Effector CD4-positive, alpha-beta T cell (primary cell): ENCODE measurements at regions not wholly inside any gene's neighbourhood (a gene's known extent, or its start where the extent isn't known, plus 50 kb on each side); places are given as distances from the start of the nearest gene placed in this dataset.

Experiments
- DNase-seq: peaks from one replicate; pipeline ENCODE4 v3.0.0-alpha.2; 2020

DNA sequence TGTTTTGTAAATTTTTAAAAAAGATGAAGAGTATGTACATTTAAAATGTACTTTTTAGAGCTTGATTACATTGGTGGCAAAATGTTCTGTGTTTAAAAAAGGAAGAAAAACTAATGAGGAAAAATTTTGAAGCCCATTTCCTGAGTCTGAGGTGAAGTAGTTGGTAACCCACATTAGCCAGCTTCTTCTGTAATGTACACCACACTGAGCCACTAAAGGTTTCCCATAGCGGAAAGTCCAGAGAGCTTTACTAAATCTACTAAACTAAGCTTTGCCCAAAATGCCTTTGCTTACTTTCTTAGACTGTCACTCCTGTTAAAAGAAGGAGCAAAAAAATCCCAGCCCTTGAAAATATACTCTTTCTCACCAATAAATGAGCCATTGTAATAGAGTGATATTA, 804.8 kb upstream of the ZEB2 start:
- no peak for DNase-seq

DNA sequence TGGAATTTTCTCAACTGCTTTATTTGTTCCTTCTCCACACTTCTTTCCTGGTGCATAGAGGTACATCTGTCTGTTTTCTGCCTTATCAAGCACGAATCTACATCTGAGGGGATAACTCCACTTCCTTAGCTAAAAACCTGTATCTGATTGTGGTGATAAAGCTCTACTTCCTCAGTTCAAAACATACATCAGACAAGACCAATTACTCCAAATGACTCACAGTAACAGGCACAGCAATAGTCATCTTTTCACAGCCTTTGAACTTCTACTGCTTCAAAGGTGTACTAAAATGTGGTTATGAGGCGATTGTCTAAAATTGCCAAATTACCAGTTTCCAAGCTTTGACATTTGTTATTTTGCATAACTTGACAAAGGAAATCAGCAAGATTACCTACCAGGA, 803.6 kb upstream of the ZEB2 start:
- no peak for DNase-seq

DNA sequence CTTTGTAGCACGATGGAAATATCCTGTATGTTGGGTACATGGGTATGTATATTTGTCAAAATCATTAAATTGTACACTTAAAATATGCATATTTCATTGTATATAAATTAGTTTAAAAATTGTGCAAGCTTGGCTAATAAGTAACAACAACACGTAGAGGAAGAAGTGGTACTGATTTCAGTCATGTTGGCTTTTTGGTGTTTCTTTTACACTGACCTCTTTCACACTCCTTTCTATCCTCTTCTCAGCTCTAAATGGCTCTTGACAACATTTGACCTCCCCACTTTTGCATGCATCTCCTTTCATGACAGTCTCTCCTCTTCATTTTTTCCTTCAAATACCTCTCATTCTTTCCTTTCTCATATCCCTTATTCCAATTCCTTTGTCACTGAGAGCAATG, 801.4 kb upstream of the ZEB2 start:
- DNase-seq, result no peak

DNA sequence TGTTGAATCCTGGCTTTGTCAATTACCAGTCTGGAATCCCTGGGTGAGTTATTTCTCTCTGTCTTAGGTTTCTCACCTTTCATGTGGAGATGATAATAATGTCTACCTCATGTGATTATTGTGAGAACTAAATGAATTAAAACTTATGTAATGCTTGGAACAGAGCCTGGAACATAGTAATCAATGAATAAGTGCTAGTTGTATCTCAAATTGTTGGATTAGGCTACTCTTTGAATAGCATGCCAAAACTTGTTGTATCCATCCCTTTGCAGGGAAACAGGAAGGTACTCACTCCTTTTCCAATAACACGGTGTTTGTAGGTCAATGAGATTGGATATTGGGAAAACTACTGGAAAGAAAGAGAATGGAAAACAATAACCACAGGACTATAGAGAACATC, 796.6 kb upstream of the ZEB2 start:
- DNase-seq, result no peak

DNA sequence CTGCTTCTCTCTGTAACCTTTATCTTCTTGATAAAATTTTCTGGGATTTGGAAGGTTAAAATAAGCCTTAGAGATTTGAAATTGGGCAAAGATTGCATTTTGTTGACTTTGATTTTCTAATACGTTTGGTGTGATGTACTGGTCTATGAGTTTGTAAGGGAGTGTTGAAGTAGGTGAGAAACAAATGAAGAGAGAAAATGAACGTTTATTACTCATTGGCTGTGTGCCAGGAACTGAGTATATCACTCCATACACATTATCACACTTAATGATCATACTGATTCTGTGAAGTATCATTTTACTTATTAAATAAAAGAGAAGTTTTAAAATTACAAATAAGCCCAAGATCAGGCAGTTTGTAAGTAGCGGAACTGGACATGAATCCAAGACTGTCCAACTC, 795.1 kb upstream of the ZEB2 start:
- no peak for DNase-seq

DNA sequence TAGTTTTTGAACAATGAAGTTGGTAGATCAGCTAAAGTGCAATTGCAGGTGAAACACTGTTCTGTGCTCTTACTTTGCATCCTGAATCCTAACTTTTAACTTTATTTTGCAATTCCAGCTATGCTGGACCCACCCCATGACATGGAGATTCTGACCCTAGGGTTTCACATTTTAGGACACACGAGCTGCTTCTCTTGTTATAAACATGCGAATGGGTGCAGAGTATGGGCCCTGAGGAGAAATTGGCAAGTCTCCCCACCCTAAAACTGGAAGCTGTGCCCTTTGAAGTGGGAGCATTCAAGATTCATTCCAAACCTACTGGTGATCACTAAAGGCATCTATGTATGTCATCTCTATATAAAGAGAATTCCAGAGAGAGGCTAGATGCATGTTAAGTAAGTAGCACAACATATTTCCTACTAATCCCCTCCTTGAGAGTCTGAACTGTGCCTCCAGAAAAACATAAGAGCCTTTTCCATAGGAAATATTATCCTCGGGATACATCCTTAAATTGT, 794.3 kb upstream of the ZEB2 start:
- DNase-seq, result no peak

DNA sequence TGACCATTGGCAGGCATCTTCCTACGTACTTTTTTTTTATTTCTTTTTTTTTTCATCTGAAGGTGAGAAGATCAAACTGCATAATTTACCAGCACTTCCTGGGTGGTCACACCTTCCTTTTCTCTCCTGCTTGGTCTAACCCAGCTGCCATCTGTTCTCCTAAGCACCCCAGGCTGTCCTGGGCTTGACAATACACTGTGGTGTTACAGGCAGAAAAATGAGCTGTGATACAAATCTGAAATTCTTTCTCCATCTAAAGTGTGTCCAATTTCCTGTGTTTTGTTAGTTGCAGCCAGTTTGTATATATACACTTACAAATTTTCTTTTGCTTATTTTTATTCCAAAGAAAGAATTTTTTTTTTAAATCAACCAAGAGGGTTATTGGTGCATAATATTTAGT, 786.0 kb upstream of the ZEB2 start:
- DNase-seq, result no peak

DNA sequence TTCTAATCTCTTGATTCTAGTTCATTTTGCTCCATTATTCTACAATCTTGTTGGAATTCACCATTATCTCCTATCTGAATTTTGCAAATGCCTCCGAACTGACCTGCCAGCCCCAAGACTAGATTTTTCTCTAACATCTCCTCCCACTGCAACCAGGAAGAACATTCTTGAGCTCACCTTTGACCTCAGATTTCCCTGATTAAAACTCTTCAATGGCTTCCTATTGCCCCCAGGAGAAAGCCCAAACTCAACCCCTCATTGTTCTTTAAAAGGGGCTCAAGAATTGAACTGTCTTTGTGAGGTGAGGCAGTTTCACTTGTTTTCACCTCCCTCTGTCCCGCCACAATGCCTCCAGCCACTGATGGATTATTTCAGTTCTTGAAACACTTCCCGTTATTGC, 784.6 kb upstream of the ZEB2 start:
- DNase-seq, result no peak

DNA sequence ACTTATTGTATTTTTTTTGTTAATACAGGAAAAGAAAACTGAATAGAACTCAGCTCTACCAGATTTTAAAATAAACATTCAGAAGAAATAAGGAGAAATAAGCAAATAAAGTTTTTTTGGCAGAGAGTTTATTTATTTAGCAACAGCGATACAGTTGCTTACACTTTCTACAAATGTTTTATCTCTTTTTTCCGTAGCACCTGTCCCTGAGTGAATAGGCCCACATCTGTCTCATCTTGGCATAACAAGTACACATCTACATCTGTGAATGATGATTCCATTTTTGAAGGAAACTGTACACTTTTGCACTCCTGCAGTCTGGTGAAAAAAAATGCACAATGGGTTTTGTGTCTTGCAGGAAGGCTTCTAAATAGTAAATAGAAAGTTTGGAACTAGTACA, 783.6 kb upstream of the ZEB2 start:
- DNase-seq, result no peak

DNA sequence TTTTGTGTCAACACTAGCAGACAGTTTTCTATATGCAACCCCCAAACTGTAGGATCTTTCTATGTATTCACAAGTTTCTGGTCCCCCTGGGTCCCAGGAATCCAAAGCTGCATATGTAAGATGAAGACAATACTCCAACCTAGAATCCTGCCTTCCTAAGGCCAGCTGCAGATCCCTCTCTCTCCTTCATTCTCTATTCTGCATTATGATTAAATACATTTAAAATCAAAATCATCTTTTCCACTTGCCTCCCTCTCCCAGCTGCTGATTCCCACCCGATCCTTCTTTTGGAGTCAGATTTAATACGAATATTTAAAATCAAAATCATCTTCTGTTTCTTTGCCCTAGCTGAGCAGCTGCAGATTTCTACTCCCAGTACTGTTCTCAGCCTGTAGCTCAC, 783.0 kb upstream of the ZEB2 start:
- no peak for DNase-seq

DNA sequence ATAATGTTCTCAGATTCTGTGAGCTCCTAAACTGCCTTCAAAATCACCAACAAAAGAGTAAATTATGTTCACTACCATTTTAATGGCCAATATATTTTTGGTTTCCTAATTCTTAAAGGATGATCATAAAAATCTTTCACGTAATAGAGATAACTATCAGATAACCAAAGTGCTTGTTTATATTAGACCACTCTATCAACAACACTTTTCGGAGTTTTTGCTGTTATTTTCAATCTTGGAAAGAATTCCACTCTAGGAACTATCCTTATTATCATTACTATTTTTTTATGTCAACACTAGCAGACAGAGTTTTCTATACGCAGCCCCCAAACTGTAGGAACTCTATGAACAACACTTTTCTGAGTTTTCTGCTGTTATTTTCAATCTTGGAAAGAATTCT, 782.5 kb upstream of the ZEB2 start:
- no peak for DNase-seq

DNA sequence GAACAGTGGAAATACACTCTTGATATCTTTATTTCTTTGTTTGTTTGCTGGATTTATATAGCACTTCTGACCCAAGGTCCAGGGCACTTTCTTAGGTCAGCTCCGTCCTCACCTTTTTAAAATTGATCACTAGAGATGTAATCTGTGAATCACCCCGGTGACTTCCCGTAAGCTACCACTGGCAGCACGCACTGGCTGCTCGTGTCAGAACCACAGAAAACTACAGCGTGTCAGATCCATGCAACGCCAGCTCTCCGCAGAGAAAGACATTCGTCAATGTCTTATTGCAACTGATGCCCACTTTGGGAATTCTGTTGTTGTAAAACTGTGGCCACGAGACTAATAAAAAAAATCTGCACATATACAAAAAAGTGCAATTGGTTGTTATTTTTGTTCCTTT, 779.4 kb upstream of the ZEB2 start:
- no peak for DNase-seq

DNA sequence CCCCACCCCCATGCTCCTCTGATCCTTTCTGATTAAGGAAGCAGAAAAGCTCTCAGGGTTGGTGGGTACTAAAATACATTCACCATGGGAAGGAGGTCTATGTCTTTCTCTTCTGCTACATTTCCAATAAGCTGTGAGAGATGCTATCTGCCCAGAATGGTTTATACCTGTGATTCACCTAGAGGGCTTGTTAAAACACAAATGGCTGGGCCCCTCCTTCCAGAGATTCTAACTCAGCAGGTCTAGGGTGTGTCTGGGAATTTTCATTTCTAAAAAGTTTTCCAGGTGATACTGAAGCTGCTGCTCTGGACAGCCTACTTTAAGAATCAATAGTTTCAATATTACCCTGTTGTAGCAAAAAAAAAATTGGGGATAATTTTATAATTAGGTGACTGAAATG, 772.2 kb upstream of the ZEB2 start:
- no peak for DNase-seq

DNA sequence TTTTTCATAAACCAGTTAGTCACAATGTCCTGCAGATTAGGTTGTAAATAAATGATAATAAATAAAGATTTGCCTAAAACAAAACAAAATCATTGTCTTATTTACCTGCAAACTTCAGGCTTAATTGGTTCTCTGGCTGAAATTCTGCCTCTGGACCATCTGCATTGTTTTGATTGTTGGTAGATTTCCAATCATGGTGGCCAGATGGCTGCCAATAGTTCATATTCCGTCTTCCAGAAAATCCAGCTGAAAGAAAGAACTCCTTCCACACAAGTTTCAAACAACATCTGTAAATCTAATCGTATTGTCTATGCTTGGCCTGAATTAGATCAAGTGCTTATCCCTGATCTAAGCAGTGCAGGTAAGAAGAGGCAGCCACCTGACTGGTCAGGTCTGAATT, 771.1 kb upstream of the ZEB2 start:
- DNase-seq, result no peak

DNA sequence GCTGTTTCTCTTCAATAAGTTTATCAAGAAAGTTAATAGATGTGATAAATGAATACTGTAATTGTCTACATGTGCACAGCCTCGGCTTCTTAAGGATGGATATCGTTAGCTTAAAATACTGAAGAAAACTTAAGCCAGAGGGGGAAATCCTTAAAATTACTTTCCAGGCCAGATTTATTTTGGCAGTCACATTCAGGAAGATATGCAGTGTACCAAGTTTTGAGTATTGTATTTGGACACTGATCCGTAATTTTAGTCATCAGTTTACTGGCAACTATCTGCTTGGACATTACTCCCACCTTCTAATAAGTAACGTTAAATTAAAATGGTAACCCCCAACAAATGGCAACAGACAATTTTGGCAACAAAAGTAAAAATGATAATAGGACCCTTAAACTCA, 770.0 kb upstream of the ZEB2 start:
- DNase-seq, result no peak

DNA sequence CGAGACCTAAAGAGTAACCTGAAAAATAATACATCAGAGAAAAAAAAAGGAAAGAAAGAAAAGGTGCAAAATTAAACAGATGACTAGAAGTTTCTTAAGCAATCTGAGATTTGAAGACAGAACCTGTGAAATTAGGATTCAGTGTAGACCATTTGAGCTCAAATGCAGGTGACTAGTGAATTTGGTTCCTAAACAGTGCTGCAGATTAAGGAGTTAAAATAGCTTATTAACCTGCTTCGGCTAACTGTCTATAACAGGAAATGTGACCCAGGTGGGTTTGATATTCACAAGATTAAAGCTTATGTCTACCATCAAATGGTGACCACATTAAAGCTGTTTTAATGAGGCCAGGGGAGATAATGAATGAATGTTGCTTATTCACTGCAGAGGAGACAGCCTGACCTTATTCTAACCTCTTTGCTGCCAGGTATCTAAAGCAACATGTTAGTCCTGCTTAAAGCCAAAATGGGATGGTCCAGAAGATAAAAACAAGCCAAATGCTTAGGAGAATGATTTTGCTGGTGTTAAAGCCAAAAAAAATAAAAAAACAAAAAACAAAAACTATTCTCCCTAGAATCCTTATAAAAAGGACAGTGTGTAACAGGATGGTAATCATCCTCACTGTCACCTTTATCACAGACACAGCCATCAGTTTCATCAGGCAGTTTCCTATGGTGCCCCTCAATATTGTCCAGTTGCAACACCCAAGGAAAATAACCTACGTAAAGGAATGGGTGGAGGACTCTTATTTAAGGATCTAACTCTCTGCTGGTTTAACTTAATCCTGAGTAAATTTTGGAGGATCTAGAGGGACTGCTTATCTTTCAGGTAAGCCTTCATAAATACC, 769.0 kb upstream of the ZEB2 start:
- no peak for DNase-seq

DNA sequence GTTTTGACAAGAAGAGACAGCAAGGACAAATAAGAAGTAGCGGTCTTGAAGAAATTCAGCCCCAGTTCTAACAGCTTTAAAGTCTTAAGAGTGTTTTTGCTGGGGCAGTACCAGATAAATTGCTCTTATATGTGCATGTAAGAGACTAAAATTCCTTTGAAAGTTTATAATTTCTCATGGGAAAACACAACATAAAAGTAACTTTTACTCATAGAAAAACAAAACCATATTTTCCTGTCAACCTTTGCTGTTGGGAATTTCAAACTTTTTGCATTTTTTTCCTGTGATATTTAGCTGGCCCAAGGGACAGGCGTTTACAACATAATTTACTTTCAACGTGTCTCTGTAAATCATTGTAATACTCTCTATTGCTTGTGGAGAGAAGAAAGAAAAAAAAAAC, 767.8 kb upstream of the ZEB2 start:
- no peak for DNase-seq

DNA sequence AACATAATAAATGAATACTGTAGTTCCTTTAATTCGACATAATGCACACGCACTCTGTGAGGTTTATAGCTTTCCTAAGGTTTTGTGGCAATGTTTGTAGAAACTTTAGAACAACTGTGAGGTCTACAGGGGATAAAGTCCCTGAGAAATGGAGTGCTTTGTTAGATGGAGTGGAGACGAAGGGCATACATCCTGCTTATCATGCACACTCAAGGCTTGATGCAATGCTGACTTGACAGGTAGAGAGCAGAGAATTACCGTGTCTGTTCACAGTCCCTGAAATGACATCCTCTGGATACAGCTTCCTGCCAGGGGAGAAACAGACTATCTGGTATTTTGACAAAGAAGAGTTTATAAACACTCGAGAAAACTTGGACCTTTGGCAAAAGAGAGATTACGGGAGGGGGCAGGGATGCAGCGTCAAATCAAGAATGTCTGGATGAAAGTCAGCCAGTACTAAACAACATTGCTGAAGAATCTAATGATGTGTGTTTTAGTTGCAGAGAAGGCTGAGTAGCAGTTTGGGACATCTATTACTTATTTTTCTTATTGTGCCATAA, 766.9 kb upstream of the ZEB2 start:
- DNase-seq, result no peak

DNA sequence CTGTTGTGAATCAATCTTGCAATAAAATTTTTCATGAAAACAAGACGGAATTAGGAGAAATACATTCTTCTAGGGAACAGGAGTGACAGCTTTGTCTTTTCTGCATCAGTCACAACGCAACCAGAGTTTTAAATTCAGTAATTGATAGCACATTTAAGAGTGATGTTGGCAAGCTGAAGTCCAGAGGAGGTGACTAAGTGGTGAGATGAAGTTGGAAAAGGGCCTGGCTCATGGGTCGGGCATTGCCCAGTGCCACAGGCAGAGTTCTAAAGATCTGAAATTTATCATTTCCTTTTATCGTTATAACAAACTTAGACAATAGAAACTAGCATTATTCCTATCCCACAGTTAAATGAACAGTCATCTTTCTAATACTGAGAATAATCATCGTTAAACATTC, 764.6 kb upstream of the ZEB2 start:
- no peak for DNase-seq

DNA sequence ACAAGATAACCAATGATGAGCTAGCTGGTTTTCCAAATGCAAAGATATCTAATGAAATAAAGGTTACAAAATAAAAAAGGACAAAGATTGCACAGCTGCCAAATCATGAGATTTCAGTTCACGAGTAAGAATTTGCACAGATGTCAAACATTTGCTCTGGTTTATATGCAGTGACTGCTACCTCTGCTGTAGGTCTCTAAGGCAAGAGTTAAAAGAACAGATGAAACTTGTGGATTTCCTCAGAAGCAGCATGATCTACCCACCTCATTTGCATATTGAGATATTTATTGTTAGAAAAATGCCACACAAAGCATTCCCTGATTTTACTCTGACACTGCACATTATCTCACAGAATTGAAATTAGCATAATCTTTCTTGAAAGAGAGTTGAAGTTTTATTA, 763.2 kb upstream of the ZEB2 start:
- no peak for DNase-seq

DNA sequence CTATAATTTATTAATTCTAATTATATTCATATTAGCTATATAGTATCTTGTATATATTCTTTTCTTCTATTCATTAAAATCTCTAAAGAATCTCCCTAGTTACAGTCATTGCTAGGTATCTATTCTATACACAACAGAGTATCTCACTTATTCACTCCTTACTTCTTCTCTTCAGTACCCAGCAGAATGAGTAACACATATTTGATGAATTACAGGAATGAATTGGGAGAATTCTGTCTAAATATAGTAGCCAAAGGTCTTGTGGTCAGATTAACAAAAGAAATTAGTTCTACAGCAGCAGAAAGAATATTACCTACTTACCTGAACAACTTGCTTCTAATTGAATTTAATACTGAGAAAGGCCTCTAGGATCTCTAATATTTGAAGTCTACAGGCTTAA, 758.0 kb upstream of the ZEB2 start:
- DNase-seq, result no peak

DNA sequence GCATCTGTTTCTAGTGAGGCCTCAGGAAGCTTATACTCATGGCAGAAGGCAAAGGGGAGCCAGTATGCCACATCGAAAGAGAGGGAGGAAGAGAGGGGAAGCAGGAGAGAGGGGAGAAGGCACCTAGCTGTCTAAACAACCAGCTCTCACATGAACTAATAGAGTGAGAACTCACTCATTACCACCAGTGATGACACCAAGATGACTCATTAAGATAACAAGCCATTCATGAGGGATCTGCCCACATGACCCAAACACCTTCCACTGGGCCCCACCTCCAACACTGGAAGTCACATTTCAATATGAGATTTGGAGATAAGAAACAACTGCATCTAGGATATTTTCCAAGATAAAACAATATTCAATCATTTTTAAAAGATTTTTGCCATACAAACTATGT, 753.9 kb upstream of the ZEB2 start:
- DNase-seq, result no peak

DNA sequence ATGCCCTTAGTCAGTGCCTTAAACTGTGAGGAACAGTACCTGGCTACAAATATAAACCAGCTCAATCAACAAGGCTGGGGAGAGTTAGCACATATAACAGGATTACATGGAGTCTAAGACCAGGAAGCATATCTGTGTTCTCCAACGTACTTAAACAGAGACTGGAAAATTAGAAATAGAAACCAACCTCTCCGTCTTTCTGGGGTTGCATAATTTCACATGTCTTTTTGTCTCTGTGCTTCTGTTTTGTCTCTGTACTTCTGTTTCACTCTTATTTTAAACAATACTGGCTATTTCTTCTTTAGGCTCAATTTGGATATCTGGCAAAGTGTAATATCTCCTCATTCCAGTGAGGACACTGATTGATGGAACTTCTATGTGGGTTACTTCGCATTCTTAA, 749.0 kb upstream of the ZEB2 start:
- no peak for DNase-seq

DNA sequence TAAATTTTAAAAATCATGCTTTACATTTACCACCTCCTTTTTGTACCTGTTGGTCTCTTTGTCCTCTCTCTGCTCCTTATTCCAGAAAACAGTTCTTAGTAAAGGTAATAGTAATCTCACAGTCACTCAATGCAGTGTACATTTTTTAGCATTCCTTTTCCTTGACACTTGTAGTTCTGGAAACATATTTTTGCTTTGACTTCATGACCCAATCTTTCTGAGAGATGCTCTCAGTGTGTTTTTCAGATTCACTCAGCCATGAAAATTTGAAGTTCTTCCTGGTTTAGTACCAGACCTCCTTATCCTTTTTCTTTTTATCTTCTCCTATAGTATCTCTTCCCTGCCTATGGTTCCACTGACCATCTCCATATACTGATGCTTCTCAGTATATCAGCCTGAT, 747.5 kb upstream of the ZEB2 start:
- DNase-seq, result no peak

DNA sequence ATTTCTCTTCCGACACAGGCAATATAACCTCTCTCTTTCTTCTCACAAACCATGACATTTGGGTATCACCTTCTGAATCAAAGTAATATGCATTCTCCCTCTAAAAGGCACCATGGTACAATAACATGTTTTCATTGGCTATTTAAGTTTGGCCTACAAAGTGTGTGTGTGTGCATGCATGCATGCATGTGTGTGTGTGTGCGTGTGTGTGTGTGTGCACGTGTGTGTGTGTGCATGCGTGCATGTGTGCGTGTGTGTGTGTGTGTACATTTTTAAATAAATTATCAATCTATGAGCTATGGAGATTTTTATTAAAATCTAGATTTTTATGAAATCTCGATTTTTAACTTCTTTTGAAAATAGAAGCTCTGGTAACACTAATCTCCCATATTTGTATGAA, 745.3 kb upstream of the ZEB2 start:
- DNase-seq, result no peak
